22Rv1 (cell line): ENCODE measurements at regions not wholly inside any gene's neighbourhood (a gene's known extent, or its start where the extent isn't known, plus 50 kb on each side); places are given as distances from the start of the nearest gene placed in this dataset.

ENCODE experiments used
- ZFX ChIP-seq: fragments of 450-650 bp; IDR thresholded peaks from 2 replicates; pipeline ENCODE4 v1.6.1; 2017; ENCODE audit warnings: antibody characterized with exemption, borderline replicate concordance
- TF ChIP-seq, protein P1 (sequence below): fragments of 450-650 bp; IDR thresholded peaks from 2 replicates; pipeline ENCODE4 v1.5.1; 2017; ENCODE audit warnings: mild to moderate bottlenecking

- TF ChIP-seq, protein P1, sequence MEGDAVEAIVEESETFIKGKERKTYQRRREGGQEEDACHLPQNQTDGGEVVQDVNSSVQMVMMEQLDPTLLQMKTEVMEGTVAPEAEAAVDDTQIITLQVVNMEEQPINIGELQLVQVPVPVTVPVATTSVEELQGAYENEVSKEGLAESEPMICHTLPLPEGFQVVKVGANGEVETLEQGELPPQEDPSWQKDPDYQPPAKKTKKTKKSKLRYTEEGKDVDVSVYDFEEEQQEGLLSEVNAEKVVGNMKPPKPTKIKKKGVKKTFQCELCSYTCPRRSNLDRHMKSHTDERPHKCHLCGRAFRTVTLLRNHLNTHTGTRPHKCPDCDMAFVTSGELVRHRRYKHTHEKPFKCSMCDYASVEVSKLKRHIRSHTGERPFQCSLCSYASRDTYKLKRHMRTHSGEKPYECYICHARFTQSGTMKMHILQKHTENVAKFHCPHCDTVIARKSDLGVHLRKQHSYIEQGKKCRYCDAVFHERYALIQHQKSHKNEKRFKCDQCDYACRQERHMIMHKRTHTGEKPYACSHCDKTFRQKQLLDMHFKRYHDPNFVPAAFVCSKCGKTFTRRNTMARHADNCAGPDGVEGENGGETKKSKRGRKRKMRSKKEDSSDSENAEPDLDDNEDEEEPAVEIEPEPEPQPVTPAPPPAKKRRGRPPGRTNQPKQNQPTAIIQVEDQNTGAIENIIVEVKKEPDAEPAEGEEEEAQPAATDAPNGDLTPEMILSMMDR, result no peak
- no peak for TF ChIP-seq ZFX
These were observed 185.3 kb downstream of the C11orf91 start for GRCh38 chr11:33515347-33515746.
